ENCODE measurements at regions not wholly inside any gene's neighbourhood (a gene's known extent, or its start where the extent isn't known, plus 50 kb on each side); places are given as distances from the start of the nearest gene placed in this dataset.
"Not testable (repeated sequence)": the region's sequence is repeated elsewhere in the genome, so short reads cannot be mapped to it uniquely, and the experiment has no call there.

- in situ Hi-C loops (cut with MboI; ENCODE audit: low sequenced_read_pairs) = no loop called here
Measured at GRCh38 chr3:30324587-30324986, 281.8 kb upstream of the TGFBR2 start.

GRCh38 chr3:30327976-30328375, 278.4 kb upstream of the TGFBR2 start:
- WGBS, 2 experiments (ENCODE audit: extremely low coverage in 2 of 2, insufficient read length in 1 of 2) = no CpG with 5 or more reads among the region's 1 CpG
- H3K27ac ChIP-seq (ENCODE audit: insufficient read depth, low read length); H2AK5ac ChIP-seq (ENCODE audit: low read depth, low read length); H2BK120ac ChIP-seq (ENCODE audit: low read depth, low read length); POLR2A ChIA-PET (ENCODE audit: unreplicated experiment); H4K8ac ChIP-seq (ENCODE audit: low read depth in 2 of 2, low read length in 2 of 2); H3K27me3 ChIP-seq (ENCODE audit: control insufficient read depth, insufficient read depth, low read length); H3K18ac ChIP-seq (ENCODE audit: low read depth, low read length); H2AK9ac ChIP-seq (replicated peaks; ENCODE audit: low read depth, low read length, poor library complexity); H2BK20ac ChIP-seq (ENCODE audit: low read depth, low read length); H3K4ac ChIP-seq (ENCODE audit: low read depth, low read length); H3K79me1 ChIP-seq (ENCODE audit: low read depth in 1 of 2, low read length in 2 of 2); H3K4me3 ChIP-seq (ENCODE audit: insufficient read depth, low read depth, low read length); in situ Hi-C loops (cut with MboI; ENCODE audit: low sequenced_read_pairs); H4K20me1 ChIP-seq (ENCODE audit: insufficient read depth, low read length); H3K36me3 ChIP-seq (ENCODE audit: control insufficient read depth, insufficient read depth, low read length); H3K14ac ChIP-seq (replicated peaks; ENCODE audit: low read depth, low read length); CTCF ChIA-PET; H4K5ac ChIP-seq (ENCODE audit: low read depth, low read length); H3K4me2 ChIP-seq (ENCODE audit: low read depth, low read length); H3K23ac ChIP-seq (ENCODE audit: low read depth, low read length); H3K9me1 ChIP-seq (ENCODE audit: insufficient read depth, low read length); H2AFZ ChIP-seq (replicated peaks; ENCODE audit: low read length, poor library complexity); H3K9me3 ChIP-seq (ENCODE audit: control insufficient read depth, insufficient read depth, low read length); H3K9ac ChIP-seq (ENCODE audit: low read depth, low read length); H3K56ac ChIP-seq (ENCODE audit: extremely low read depth, insufficient read depth, low read length); intact Hi-C loops (cut with micrococcal nuclease); H3K4me1 ChIP-seq (ENCODE audit: control insufficient read depth, insufficient read depth, low read length); ATAC-seq (ENCODE audit: low read depth); DNase-seq; H4K91ac ChIP-seq (ENCODE audit: insufficient read depth, low read depth, low read length); BruUV-seq (replicated peaks); H2BK5ac ChIP-seq (ENCODE audit: low read depth, low read length, poor library complexity, severe bottlenecking); dilution Hi-C loops (cut with HindIII; ENCODE audit: low sequenced_read_pairs, unreplicated experiment): not testable (repeated sequence)
- 0 out of 3 replicates have a peak overlapping the region, but pooled peaks have one; percentile 51 for H2BK15ac ChIP-seq (ENCODE audit: low read depth, low read length)

More at GRCh38 chr3:30324587-30324986, 281.8 kb upstream of the TGFBR2 start:
- Histone ChIP-seq H3K9ac (ENCODE audit: low read depth, low read length) (no peak overlapping the region), H2BK15ac (ENCODE audit: low read depth, low read length) (no peak overlapping the region), H2BK5ac (ENCODE audit: low read depth, low read length, poor library complexity, severe bottlenecking) (no peak overlapping the region), H3K36me3 (ENCODE audit: control insufficient read depth, insufficient read depth, low read length) (no peaks in the 10 kb centered on the region), H3K56ac (ENCODE audit: extremely low read depth, insufficient read depth, low read length) (no peak overlapping the region), H2AK9ac (replicated peaks; ENCODE audit: low read depth, low read length, poor library complexity) (no peak overlapping the region), H4K91ac (ENCODE audit: insufficient read depth, low read depth, low read length) (no peak overlapping the region), H3K14ac (replicated peaks; ENCODE audit: low read depth, low read length) (no peak overlapping the region), H3K9me3 (ENCODE audit: control insufficient read depth, insufficient read depth, low read length) (no peaks in the 10 kb centered on the region), H3K4ac (ENCODE audit: low read depth, low read length) (no peak overlapping the region), H3K23ac (ENCODE audit: low read depth, low read length) (no peak overlapping the region), H3K4me2 (ENCODE audit: low read depth, low read length) (no peak overlapping the region), H4K5ac (ENCODE audit: low read depth, low read length) (no peak overlapping the region), H2BK120ac (ENCODE audit: low read depth, low read length) (no peak overlapping the region), H4K8ac (ENCODE audit: low read depth in 2 of 2, low read length in 2 of 2) (no peak overlapping the region), H3K18ac (ENCODE audit: low read depth, low read length) (no peak overlapping the region), H3K27ac (ENCODE audit: insufficient read depth, low read length) (no peak overlapping the region), H2AK5ac (ENCODE audit: low read depth, low read length) (no peak overlapping the region), H2BK20ac (ENCODE audit: low read depth, low read length) (no peak overlapping the region), H3K4me3 (ENCODE audit: insufficient read depth, low read depth, low read length) (no peak overlapping the region), H2AFZ (replicated peaks; ENCODE audit: low read length, poor library complexity) (no peak overlapping the region), H3K4me1 (ENCODE audit: control insufficient read depth, insufficient read depth, low read length) (peaks cover 2% of the 10 kb centered on the region; the same call in 1 of the 2 replicates), H3K9me1 (ENCODE audit: insufficient read depth, low read length) (peaks cover 2% of the 10 kb centered on the region; the same call in 1 of the 2 replicates), H3K27me3 (ENCODE audit: control insufficient read depth, insufficient read depth, low read length) (no peaks in the 10 kb centered on the region), H3K79me1 (ENCODE audit: low read depth in 1 of 2, low read length in 2 of 2) (no peaks in the 10 kb centered on the region), H4K20me1 (ENCODE audit: insufficient read depth, low read length) (no peaks in the 10 kb centered on the region)
- dilution Hi-C loops (cut with HindIII; ENCODE audit: low sequenced_read_pairs, unreplicated experiment) = no loop called here
- no TSS peak for BruUV-seq (replicated peaks)
- WGBS, 2 experiments (ENCODE audit: extremely low coverage in 2 of 2, insufficient read length in 1 of 2) = no CpG with 5 or more reads among the region's 1 CpG
- ChIA-PET POLR2A (ENCODE audit: unreplicated experiment) (no interaction called here), CTCF (interaction anchor here (0.7 kb wide), 1 partner anchor 188 kb away, joined by 4 read pairs; no protein-coding TSS in a partner anchor)
- no peak for TF ChIP-seq FOS (IDR thresholded peaks at IDR 0.05; ENCODE audit: low read depth, low read length)
- no peak for TF ChIP-seq POLR2A (IDR thresholded peaks at IDR 0.05; ENCODE audit: low read depth, low read length)
- TF ChIP-seq MXI1 (IDR thresholded peaks at IDR 0.05; ENCODE audit: borderline replicate concordance, low read depth, low read length) = no peak
- TF ChIP-seq RAD21 (IDR thresholded peaks at IDR 0.05; ENCODE audit: low read length) = no peak
- no peak for TF ChIP-seq CTCF (conservative IDR thresholded peaks at IDR 0.05; ENCODE audit: low read depth, low read length)
- no peak for DNase-seq
- ATAC-seq (ENCODE audit: low read depth) = no peak
- intact Hi-C loops (cut with micrococcal nuclease) = loop anchor here (5.0 kb wide), 1 partner anchor 368 kb away; no protein-coding TSS in a partner anchor

All from IMR-90 (cell line).